ENCODE measurements at regions not wholly inside any gene's neighbourhood (a gene's known extent, or its start where the extent isn't known, plus 50 kb on each side); places are given as distances from the start of the nearest gene placed in this dataset.

DNA sequence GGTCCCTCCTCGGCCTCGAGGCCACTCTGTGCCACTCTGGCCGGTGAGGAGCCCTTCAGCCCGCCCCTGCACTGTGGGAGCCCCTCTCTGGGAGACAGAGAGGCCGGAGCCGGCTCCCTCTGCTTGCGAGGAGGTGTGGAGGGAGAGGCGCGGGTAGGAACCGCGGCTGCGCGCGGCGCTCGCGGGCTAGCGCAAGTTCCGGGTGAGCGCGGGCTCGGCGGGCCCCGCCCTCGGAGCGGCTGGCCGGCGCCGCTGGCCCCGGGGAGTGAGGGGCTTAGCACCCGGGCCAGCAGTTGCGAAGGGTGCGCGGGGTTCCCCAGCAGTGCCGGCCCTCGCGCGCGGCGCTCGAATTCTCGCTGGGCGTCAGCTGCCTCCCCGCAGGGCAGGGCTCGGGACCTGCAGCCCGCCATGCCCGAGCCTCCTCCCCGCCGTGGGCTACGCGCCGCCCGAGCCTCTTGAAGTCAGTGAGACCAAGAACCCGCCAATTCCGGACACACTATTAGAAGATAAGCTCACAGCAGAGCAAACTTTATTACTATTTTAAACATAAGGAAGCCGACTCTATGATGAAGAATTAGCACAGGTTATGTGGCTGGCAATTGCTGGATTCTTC is 825.8 kb upstream of the FANCL start:
- DNase-seq (ENCODE audit: low read depth): no peak
- TF ChIP-seq, protein P1, sequence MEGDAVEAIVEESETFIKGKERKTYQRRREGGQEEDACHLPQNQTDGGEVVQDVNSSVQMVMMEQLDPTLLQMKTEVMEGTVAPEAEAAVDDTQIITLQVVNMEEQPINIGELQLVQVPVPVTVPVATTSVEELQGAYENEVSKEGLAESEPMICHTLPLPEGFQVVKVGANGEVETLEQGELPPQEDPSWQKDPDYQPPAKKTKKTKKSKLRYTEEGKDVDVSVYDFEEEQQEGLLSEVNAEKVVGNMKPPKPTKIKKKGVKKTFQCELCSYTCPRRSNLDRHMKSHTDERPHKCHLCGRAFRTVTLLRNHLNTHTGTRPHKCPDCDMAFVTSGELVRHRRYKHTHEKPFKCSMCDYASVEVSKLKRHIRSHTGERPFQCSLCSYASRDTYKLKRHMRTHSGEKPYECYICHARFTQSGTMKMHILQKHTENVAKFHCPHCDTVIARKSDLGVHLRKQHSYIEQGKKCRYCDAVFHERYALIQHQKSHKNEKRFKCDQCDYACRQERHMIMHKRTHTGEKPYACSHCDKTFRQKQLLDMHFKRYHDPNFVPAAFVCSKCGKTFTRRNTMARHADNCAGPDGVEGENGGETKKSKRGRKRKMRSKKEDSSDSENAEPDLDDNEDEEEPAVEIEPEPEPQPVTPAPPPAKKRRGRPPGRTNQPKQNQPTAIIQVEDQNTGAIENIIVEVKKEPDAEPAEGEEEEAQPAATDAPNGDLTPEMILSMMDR (conservative IDR thresholded peaks at IDR 0.05; ENCODE audit: low read depth, low read length): no peak
- H3K4me3 ChIP-seq (ENCODE audit: low read length): no peak overlapping the region

DNA sequence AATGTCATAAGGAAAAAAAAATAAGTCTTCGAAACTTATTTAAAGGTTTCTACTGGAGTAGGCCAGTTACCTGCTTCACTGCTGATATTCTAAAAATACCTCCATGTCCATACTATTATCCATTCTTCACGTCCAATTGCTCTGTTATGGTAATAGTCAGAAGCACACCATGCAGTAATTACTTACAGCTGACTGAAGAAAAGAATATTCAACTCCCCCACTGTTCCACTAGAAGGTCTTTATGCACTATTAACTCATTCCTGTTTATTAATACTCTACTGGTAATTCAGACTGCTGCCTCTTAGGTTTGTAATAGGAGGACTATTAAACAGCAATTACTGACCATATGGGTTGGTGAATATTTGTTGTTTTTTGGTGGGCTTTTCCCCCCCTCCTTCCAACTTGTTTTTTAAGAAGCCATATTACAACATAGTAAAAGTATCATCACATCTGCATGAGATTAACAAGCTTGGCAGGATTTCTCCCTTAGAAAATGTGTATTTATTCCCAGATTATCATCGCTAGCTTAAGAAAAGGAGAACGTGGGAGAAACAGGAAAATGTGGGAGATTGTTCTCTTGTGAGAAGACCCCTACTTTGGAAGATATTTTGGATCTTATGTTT is 806.4 kb upstream of the FANCL start:
- DNase-seq (ENCODE audit: low read depth): no peak
- no peak overlapping the region for H3K4me3 ChIP-seq (ENCODE audit: low read length)
- TF ChIP-seq, protein P1 (conservative IDR thresholded peaks at IDR 0.05; ENCODE audit: low read depth, low read length): no peak

DNA sequence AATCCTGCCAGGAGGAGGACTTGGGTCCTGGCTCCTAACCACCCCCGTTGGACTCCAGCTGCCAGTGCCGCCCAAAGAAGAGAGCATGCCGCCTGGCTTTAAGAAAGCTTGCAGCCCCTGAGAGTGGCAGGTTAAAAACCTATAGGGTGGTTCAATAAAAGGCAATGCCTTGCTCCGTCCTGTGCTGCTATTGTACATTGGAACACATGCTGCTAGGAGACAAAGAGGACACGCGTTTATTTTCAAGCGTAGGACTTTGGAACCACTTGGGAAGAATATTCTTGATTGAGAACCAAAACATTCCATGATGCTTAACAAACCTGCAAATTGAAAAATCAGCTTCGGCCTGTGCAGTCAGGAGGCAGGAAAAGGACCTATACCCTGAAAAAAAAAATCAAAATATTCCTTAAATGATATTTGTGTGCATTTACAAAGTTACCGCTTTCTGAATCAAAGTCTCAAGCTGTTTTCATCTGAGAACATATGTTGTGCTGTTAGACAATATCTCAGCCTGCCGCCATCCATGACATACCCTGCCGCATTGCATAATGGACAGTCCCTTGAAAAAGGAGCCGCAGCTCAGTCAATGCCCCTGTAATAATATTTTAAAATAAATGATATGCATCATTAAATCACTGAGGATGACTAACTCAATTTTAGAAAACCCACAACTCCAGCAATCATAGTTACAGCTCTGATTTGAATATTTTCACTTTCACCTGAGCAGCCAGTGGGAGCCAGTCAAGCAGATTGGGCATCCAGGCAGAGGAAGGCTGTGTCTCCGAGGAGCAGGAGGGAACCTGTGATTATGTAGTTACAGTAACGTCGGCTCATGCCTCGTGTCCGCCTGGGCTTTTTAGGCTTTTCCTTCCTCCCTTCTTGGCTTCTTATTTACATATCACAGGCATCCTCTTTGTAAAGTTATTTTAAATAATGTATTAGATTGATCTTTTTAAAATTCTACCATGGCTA is 805.6 kb upstream of the FANCL start:
- no peak overlapping the region for H3K4me3 ChIP-seq (ENCODE audit: low read length)

DNA sequence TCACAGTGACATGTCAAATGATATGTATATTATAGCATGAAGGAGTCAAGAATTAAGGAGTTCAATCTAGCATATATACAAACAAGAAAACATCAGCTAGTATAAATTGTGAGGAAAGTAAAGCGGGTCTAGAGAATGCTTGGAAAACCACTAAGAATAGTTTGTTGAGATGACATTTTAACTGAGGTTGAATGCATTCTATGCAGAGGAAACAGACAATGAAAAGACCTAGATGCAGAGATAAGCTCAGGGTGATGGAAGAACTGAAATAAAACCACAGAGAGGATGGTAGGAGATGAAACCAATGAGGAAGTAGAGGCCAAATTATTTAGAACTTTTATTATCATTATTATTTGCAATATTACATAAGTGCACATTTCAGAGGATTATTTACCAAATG is 803.6 kb upstream of the FANCL start:
- H3K4me3 ChIP-seq (ENCODE audit: low read length): no peak overlapping the region
- DNase-seq (ENCODE audit: low read depth): no peak
- TF ChIP-seq, protein P1 (conservative IDR thresholded peaks at IDR 0.05; ENCODE audit: low read depth, low read length): no peak

More for the DNA sequence above, 805.6 kb upstream of the FANCL start:
- TF ChIP-seq, protein P1 (conservative IDR thresholded peaks at IDR 0.05; ENCODE audit: low read depth, low read length): no peak
- no peak for DNase-seq (ENCODE audit: low read depth)

DNA sequence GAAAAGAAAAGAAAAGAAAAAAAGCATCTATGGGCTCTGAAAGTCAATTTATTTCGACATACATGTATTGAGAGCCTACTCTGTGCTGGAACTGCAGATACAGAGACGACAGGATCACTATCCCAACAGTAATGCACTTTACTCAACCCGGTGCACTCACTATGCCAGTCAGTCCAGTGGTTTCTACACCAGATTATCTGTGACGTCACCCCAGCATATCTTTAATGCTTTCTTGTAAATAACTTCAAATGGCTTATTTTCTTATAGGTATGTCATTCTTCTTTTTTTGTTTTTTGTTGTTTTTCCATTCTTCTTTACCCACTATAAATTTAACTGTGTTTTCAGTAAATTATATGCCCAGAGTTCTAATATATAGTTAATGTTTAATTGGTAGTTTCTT is 800.0 kb upstream of the FANCL start:
- no peak for DNase-seq (ENCODE audit: low read depth)
- TF ChIP-seq, protein P1 (conservative IDR thresholded peaks at IDR 0.05; ENCODE audit: low read depth, low read length): no peak
- no peak overlapping the region for H3K4me3 ChIP-seq (ENCODE audit: low read length)

DNA sequence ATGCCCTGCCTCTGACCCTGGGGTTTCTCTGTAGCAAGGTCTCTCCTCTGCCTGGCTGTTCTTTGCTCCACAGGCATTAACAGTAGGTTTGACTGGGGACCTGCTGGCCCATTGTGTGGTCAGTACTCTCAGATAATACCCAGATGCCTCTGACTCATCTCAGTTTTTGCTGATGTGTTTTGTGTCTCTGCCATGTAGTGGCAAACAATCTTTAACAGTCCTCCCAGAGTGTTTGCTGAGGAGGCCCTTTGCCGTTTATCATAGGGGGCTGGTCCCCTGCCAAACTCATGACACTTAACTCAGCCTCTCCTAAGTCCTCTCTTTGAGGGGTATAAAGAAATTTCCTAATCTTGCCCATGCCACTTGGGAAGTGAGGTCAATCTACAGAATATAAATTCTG is 793.7 kb upstream of the FANCL start:
- TF ChIP-seq, protein P1 (conservative IDR thresholded peaks at IDR 0.05; ENCODE audit: low read depth, low read length): no peak
- DNase-seq (ENCODE audit: low read depth): no peak
- no peak overlapping the region for H3K4me3 ChIP-seq (ENCODE audit: low read length)

Data from retinal pigment epithelial cell (primary cell).